Glomerular endothelial cell (primary cell): ENCODE measurements at regions not wholly inside any gene's neighbourhood (a gene's known extent, or its start where the extent isn't known, plus 50 kb on each side); places are given as distances from the start of the nearest gene placed in this dataset.
"Not testable (repeated sequence)": the region's sequence is repeated elsewhere in the genome, so short reads cannot be mapped to it uniquely, and the experiment has no call there.

Experiments used
- DNase-seq: peaks from one replicate; pipeline ENCODE4 v3.0.0-alpha.2; 2011; ENCODE audit warnings: low read depth, low spot score; ENCODE audit errors: extremely low read depth

DNA sequence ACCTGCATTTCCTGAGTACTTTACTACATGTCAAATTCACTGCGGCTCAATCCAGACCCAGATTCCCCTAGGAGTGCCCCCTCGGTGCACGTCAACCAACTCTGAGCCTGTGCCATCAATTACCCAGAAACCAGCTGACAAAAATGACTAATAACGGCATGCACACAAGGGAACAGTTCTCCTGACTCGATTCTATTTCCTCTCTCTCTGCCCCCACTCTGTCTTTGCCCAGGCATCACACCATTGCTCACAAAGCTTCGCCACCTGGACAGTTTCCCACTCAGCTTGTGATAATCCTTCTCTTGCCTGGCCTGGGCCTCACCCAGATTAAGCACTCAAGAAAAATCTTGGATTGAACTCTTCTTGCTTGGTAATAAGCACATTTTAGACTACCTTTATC, 115.3 kb upstream of the NDUFV2 start:
- DNase-seq = no peak

DNA sequence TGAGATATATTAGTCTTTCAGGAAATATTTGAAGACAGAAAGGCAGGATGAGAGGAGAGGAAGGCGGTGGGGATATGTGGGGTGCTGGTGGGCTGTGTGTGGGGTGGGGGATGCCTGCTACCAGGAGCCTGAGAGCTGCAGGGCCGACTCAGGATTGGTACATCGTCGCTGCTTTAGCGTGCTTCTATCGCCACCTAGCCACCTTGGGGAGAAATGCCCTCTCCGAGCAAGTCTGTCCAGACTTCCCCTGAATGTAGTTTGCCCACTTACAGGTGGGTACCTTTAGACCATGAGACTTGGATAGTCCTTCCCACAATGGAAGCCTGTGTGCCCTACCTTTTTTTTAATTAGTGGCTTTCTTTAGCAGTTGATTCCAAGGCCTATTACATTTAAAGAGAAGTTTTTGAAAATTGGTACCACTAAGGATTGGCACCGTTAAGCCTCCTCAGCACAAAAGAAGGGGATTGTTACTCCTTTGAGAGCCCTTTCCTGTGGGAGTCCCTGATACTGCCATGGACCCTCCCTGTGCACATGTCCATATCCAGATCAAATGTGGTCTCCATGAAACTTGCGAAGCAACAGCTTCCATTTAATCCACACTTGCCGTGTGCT, 114.1 kb upstream of the NDUFV2 start:
- DNase-seq = peak; percentile 31

DNA sequence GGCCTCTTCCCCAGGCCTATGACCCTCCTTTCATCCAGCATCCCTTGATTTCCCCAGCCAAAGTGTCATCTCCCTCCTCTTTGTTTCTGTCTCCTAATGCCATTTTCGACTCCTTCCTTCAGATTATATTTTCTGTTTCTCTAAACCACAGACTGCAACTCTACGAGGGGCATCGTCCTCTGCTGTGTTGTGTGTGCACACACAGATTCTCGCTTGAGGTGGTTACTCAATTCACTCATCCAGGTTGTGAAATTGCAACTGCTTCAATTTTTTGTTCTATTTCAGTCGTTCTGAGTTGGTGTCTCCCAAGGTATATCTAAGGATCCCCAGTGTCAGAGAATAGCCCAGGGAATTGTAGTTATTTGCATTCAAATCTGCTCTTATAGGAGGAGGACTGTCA, 113.5 kb upstream of the NDUFV2 start:
- no peak for DNase-seq

DNA sequence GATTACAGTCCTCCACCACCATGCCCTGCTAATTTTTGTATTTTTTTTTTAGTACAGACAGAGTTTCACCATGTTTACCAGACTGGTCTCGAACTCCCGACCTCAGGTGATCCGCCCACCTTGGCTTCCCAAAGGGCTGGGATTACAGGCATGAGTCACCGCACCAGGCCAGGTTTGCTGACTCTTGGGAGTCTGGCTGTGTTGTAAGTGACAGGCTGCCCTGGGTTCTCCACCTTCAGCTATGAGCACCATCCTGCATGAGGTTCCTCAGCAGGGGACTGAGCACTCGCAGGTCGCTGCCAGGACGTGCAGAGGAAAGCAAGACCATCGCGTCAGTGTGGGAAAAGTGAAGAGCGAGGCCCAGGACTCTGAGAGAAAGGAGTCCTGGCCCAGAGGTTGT, 112.6 kb upstream of the NDUFV2 start:
- DNase-seq = no peak

DNA sequence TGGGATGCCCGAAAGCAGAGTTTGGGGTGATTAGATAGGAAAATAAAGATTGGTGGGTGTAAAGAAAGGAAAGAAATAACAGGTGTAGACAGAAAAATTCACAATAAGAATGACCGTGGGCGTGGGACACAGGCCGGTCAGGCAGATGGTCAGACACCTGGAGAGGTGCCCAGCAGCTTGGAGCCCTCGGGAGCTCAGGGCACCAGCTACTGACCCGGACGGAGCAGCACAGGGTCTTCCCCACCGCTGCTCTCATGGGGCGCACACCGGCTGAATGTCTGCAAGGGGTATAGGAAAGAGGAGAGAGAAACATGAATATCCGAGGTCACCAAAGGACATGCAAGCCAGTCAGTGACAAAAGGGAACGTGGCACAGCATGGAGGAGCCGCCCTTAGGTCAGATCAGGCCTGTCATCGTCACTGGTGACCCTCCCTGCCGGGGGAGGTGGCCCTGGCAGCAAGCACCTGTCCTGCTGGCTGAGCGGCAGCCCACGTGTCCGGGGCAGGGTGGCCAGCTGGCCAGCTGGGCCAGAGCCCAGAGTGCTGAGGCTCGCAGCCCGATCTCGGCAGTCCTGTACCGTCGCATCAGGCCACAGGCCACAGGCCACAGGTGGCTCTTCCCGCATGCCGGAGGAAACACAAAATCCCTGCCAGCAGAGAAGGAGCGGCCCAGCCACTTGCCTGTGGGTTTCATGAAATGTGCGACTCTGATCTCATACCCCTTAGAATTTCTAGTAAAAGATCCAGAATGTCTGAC, 112.0 kb upstream of the NDUFV2 start:
- DNase-seq = no peak

DNA sequence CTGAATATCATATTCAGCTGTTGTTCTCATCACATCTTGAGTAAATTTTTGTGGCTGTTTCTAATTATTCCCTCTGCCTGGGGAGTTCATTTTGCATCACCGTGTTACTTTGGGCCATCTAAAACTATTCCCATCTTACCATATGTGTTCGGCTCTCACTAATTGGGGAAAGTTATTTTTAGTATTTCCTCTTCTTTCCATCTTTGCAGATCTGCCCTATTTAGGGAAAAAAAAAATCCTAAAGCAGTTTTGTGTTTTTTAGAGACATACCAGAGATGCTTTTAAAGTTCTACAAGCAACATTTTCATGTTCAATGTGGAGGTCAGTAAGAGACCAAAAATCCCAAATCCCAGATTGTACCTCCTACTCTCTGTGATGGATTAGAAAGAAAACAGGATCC, 111.3 kb upstream of the NDUFV2 start:
- no peak for DNase-seq

DNA sequence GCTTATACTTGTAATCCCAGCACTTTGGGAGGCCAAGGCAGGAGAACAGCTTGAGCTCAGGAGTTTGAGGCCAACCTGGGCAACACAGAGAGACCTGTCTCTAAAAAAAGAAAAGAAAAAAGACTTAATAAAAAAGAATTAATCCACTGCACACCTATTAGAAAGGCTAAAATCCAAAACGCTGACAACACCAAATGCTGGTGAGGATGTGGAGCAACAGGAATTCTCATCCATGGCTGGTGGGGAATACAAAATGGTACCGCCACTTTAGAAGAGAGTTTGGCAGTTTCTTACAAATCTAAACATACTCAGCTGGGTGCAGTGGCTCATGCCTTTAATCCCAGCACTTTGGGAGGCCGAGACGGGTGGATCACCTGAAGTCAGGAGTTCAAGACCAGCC, 110.0 kb upstream of the NDUFV2 start:
- not testable (repeated sequence) for DNase-seq

DNA sequence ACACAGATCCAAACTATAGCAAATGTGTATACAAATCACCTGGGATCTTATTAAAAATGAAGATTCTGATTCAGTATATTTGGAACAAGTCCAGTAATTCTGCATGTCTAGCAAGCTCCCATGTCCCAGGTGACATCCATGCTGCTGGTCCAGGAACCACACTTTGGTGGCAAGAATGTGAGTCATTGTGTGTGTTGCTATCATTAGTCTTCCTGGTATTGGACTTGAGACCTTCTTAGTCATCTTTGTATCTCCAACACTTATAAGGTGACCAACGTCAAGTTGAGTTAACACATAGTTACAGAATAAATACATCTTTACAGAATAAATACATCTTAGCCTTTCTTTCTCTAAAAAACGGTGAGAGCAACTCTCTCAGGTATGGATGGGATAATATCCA, 107.9 kb upstream of the NDUFV2 start:
- no peak for DNase-seq

DNA sequence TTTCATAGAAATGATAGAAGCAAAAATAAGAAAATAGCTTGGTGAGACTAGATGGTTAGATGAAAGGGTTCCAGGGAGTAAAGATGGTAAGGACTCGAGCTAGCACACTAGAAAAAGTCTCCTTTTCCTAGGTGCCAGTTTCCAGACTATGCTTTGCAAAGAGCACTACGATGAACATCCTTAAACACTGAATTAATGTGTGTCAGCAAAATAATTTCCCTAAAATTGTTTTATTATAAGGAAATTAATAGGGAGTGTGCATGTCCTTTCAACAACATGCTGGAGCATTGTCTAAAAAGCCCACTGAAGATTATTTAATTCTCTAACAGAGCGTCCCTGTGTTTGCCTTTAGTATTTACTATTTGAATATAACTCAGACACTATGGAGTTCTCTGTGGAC, 107.4 kb upstream of the NDUFV2 start:
- DNase-seq = no peak

DNA sequence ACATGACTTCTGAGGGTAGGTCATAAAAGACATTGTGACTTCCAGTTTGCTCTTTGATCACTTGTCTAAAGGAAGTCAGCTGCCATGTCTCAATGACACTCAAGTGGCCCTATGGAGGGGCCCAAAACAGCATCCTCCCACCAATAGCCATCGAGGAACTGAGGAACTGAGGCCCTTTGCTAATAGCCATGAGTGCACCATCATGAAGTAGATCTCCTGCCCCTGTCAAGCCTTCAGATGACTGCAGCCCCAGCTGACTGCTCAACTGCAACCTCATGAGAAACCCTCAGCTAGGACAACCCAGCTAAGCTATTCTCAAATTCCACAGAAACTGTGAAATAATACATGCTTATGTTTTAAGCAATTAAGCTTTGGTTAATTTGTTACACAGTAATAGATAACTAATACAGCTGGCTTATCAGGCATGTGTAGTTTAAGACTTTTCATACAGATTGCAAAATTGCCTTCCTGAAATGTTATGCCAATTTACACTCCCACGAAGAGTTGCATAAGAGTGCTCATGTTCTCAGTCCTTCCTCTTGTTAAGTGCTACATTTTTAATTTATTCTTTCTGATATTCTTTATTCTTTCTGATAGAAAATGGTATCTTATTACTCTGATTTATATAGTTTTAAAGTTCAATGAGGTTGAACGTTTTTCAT, 105.6 kb upstream of the NDUFV2 start:
- DNase-seq = no peak

DNA sequence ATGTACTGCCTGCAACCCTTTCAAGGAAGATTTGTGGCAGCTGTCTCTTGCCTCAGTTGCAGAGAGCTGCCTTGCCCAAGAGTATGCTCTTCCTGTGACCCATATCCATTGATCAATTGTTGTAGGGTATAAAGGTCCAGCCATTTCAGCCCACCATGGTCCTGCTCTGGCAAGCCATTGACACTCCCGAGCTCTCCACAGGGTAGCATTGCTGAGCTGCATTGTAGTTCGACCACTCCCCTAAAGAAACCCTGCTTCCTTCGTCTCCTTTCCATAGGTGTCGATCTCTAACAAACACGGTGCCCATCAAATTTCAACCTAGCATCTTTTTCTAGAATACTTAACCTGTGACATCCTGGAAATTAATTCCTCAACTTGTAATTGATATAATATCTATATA, 104.9 kb upstream of the NDUFV2 start:
- DNase-seq = no peak

DNA sequence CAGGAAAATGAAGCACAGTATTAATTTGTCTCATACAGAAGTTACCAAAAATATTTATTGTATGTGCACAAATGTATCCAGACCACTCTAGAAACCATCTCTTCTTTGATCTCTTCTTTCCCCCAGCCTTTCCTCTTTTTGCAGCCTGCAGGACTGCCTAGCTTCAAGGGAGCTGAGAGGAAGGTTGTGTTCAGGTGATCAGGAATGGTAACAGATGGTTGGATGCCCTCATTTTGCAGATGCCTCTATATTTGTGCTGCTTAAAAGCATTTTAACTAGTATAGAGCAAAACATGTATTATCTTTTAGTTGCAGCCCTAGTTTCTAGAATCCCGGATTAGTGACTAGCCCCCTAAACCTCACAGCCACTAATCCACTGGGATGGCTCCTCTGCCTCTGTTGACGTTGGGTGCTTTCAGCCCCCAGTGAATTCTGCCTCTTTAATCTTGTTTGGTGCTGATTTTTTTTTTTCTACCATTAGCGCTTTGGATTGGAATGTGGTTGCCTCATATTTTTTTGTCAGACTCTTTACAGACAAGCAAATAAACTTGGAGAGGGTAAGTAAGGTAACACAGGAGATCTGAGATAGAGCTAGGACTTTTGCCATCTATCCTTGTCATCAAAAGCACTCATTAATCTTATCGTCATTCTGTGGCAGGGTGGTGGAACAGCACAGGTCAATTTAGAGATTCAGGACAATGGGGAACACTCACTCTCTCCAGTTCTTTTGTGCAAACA, 103.8 kb upstream of the NDUFV2 start:
- DNase-seq = no peak

DNA sequence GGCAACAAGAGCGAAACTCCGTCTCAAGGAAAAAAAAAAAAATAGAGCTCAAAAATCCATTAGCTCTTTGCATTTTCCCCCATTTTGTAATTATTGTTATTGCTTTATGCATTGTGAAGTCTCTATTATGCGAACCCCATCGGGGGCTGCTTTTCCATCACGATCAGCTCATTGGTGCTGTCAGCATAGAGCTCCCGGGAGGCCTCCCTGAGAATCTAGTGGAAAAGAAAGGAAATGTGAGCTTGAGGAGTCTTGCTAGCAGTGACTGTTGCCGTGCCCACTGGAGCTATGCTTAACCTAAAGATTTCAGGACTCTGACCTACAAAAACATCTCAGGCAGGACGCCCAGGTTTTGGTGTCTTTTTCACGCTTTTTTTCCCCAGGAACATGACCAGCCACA, 102.6 kb upstream of the NDUFV2 start:
- DNase-seq = no peak

DNA sequence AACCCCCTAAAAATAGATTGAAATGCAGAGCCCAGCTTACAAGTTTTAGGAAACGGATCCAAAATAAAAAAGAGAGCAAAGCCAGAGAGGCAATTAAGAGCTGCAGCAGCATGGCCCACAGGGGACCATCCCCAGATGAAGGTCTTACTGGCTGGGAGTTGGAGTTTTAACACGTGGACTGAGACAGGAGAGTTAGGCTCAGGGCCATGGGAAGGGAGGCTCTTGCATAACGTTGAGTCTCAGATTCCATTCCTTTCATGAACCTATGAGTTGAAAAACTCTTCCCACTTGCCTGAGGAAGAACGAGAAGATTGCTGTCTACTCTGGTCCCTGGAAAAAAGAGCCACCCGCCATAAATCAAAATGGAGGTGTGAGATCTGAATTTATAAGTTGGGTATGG, 101.8 kb upstream of the NDUFV2 start:
- no peak for DNase-seq

DNA sequence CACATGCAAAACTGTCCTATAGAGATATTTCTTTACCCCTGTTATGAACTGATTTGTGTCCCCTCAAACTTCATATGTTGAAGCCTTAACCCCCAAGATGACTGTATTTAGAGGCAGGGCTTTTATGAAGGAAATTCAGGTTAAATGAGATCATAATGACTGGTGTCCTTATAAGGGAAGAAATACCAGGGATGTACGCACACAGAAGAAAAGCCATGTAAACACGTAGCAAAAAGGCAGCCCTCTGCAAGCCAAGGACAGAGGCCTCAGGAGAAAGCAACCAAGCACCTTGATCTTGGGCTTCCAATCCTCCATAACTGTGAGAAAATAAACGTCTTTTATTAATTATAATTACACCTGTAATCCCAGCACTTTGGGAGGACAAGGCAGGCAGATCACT, 101.3 kb upstream of the NDUFV2 start:
- DNase-seq = no peak

DNA sequence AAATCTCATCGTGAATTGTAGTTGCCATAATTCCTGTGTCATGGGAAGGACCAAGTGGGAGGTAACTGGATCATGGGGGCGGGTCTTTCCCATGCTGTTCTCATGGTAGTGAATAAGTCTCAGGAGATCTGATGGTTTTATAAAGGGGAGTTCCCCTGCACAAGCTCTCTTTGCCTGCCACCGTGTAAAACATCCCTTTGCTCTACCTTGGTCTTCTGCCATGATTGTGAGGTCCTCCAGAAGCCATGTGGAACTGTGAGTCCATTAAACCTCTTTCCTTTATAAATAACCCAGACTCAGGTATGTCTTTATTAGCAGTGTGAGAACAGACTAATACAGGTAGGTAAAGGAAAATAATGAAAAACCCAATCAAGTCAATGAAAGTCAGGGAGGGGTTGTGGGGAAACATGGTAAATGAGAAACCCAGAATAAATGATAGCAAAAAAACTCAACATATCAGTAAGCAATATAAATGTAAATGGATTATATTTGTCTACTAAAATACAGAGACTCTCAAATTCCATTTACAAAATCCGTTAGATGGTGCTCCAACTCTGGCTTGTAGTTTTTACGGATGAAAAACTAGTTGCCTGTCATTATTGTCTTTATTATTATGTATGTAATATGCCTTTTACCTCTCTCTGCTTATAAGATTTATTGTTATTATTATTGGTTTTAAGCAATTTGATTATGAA, 98.9 kb upstream of the NDUFV2 start:
- DNase-seq = no peak

DNA sequence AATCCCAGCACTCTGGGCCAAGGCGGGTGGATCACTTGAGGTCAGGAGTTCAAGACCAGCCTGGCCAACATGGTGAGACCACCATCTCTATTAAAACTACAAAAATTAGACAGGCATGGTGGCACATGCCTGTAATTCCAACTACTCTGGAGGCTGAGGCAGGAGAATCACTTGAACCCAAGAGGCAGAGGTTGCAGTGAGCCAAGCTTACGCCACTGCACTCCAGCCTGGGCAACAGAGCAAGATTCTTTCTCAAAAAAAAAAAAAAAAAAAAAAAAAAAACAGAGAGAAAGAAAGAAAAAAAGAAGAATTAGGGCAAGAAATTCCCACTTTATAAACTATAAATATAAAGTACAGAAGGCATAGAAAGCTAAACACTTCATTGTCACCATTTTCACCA, 98.2 kb upstream of the NDUFV2 start:
- not testable (repeated sequence) for DNase-seq

DNA sequence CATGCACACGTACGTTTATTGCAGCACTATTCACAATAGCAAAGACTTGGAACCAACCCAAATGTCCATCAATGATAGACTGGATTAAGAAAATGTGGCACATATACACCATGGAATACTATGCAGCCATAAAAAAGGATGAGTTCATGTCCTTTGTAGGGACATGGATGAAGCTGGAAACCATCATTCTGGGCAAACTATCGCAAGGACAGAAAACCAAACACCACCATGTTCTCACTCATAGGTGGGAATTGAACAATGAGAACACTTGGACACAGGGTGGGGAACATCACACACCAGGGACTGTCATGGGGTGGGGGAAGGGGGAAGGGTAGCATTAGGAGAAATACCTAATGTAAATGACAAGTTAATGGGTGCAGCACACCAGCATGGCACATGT, 94.8 kb upstream of the NDUFV2 start:
- not testable (repeated sequence) for DNase-seq

DNA sequence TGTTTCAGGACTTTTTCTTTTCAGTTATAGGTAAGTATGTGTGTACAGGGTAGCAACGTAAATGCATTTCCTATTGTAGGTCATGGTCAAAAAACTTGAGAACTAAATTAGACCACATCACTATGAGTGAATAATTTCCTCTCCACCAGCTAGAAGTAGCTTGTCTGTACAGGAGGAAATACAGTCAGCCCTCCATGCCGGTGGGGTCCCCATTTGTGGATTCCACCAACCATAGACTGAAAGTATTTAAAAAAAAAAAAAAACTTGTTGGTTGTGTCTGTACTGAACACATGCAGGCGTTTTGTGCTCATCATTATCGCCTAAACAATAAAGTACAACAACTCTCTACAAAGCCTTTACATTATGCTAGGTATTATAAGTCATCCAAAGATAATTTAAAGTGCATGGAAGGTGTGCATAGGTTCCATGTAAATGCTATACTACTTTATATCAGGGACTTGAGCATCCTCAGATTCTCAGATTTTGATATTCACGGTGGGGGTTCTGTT, 94.2 kb upstream of the NDUFV2 start:
- DNase-seq = no peak

DNA sequence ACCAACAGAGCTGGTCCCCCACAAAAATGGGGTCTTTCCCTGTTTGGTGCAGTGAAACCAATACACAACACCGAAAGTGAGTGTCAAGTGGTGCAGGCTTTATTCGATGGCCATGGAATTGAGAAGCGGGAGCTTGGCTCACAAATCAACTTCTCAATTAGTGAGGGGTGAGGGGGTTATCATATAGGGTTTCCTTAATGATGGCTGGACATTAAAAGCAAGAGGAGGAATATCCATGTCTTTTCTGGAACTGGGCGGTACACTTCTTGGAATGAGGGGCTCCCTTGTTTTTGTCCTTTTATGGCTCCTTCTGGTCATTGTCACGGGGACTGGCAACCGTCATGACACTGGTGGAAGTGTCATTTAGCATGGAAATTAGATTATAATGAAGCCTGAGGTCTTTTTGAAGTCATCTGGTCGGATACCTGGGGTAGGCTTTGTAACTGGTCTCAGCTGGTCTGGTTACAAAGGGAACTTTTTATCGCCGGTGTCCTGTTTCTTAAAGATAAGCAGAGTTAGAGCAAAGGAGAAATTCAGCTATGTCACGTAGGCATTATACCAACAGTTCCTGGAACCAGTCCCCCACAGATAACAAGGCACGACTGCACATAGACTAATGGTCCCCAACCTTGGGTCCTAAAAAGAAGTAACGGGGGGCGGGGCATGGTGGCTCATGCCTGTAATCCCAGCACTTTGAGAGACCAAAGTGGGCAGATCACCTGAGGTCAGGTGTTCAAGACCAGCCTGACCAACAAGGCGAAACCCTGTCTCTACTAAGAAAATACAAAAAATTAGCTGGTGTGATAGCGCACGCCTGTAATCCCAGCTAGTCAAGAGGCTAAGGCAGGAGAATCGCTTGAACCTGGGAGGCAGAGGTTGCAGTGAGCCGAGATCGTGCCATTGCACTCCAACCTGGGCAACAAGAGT, 93.5 kb upstream of the NDUFV2 start:
- DNase-seq = no peak
